PC-3 (cell line): ENCODE measurements at regions not wholly inside any gene's neighbourhood (a gene's known extent, or its start where the extent isn't known, plus 50 kb on each side); places are given as distances from the start of the nearest gene placed in this dataset.

Experiments used
- ATAC-seq: fragments of 200-7000 bp; cut with Tn5 transposase; 2 replicates; pipeline ENCODE4 v1.9.1; 2020; ENCODE audit warnings: mild to moderate bottlenecking, moderate library complexity
- BruUV-seq: library from RNA; stranded (reverse); fragments of 400-500 nt; replicated peaks from 2 replicates; lab custom pipeline; 2021; lab: Mats Ljungman, UMichigan
- CTCF ChIA-PET: fragments of 300-600 bp; sonication (Branson Sonifier 250); formaldehyde crosslinking; loops from one replicate; lab custom pipeline; 2022; ENCODE audit warnings: antibody characterized with exemption; lab: Charles Lee
- POLR2A ChIA-PET: fragments of 300-600 bp; sonication (Branson Sonifier 250); formaldehyde crosslinking; loops from one replicate; lab custom pipeline; 2022; ENCODE audit warnings: antibody characterized with exemption; ENCODE audit not compliant: unreplicated experiment; lab: Charles Lee
- DNase-seq: peaks from one replicate; pipeline ENCODE4 v3.0.0-alpha.2; 2015
- H2AFZ ChIP-seq: fragments of 300-600 bp; sonication (generic); 2 replicates; pipeline ENCODE4 v1.6.0; 2016; ENCODE audit warnings: antibody characterized with exemption, low read length
- H3F3A ChIP-seq: fragments of 300-600 bp; sonication (generic); one replicate; pipeline ENCODE4 v1.6.0; 2017; ENCODE audit warnings: antibody characterized with exemption, low read length, control low read depth, mild to moderate bottlenecking; ENCODE audit not compliant: unreplicated experiment
- H3K27ac ChIP-seq: fragments of 300-600 bp; sonication (generic); 2 replicates; pipeline ENCODE4 v1.5.1; 2016; ENCODE audit warnings: mild to moderate bottlenecking, low read length
- H3K27me3 ChIP-seq: fragments of 300-600 bp; sonication (generic); 2 replicates; pipeline ENCODE4 v1.6.1; 2016; ENCODE audit warnings: low read length, mixed read lengths
- H3K36me3 ChIP-seq: fragments of 300-600 bp; sonication (generic); 2 replicates; pipeline ENCODE4 v1.6.1; 2016; ENCODE audit warnings: low read depth, mixed run types, low read length, mixed read lengths
- H3K4me1 ChIP-seq: fragments of 300-600 bp; sonication (generic); 2 replicates; pipeline ENCODE4 v1.5.1; 2016; ENCODE audit warnings: low read length; ENCODE audit not compliant: insufficient read depth
- H3K4me2 ChIP-seq: fragments of 300-600 bp; sonication (generic); 2 replicates; pipeline ENCODE4 v1.6.0; 2016; ENCODE audit warnings: low read length
- H3K4me3 ChIP-seq: fragments of 300-600 bp; sonication (generic); 2 replicates; pipeline ENCODE4 v1.5.1; 2016; ENCODE audit warnings: mild to moderate bottlenecking, low read length, mixed read lengths
- H3K79me2 ChIP-seq: fragments of 300-600 bp; sonication (generic); 2 replicates; pipeline ENCODE4 v1.6.1; 2017; ENCODE audit warnings: low read length, mixed read lengths
- H3K9ac ChIP-seq: fragments of 300-600 bp; sonication (generic); 2 replicates; pipeline ENCODE4 v1.6.0; 2016; ENCODE audit warnings: mild to moderate bottlenecking, low read length
- H3K9me2 ChIP-seq: fragments of 300-600 bp; sonication (generic); replicated peaks from 2 replicates; pipeline ENCODE4 v1.6.1; 2016; ENCODE audit warnings: mixed run types, low read length, mixed read lengths
- H3K9me3 ChIP-seq: fragments of 300-600 bp; sonication (generic); 2 replicates; pipeline ENCODE4 v1.6.1; 2016; ENCODE audit warnings: low read length, mixed read lengths
- H4K20me1 ChIP-seq: fragments of 300-600 bp; sonication (generic); 2 replicates; pipeline ENCODE4 v1.6.1; 2016; ENCODE audit warnings: low read length, mixed read lengths
- EZH2 ChIP-seq: fragments of 300-600 bp; sonication (generic); IDR thresholded peaks from one replicate; pipeline ENCODE4 v1.6.1; 2017; ENCODE audit warnings: antibody characterized with exemption, mild to moderate bottlenecking, low read length; ENCODE audit not compliant: unreplicated experiment
- EZH2phosphoT487 ChIP-seq: fragments of 300-600 bp; sonication (generic); IDR thresholded peaks from 2 replicates; pipeline ENCODE4 v1.6.1; 2018; ENCODE audit warnings: mild to moderate bottlenecking, antibody characterized with exemption, low read length, borderline replicate concordance
- intact Hi-C: fragments of 100-400 bp; cut with micrococcal nuclease; formaldehyde crosslinking; loops from 2 replicates; pipeline ENCODE4 v1.9.0; 2023
- TF ChIP-seq, protein P1 (sequence below): fragments of 300-600 bp; sonication (generic); conservative IDR thresholded peaks from 2 replicates; pipeline ENCODE4 v1.5.1; 2017; ENCODE audit warnings: antibody characterized with exemption, low read depth, mild to moderate bottlenecking, low read length

GRCh38 chr20:62550087-62550632 lies 74.4 kb upstream of the GATA5 start:
- no peaks in the 10 kb centered on the region for H3K9me3 ChIP-seq
- intact Hi-C loops, result no loop called here
- H3K27ac ChIP-seq, result no peak overlapping the region
- H4K20me1 ChIP-seq, result no peaks in the 10 kb centered on the region
- no peaks in the 10 kb centered on the region for H3K36me3 ChIP-seq
- H3K79me2 ChIP-seq, result no peaks in the 10 kb centered on the region
- no peak for DNase-seq
- peak overlapping the region; percentile 47; the same call in 1 of the 2 replicates for H3K4me3 ChIP-seq
- BruUV-seq, result no TSS peak
- H2AFZ ChIP-seq, result peak overlapping the region; percentile 15; the same call in 1 of the 2 replicates
- no peak overlapping the region for H3K9ac ChIP-seq
- H3K4me2 ChIP-seq, result peak overlapping the region; percentile 52
- peaks cover 50% of the 10 kb centered on the region for H3K27me3 ChIP-seq
- no peak; the same call in 1 of the 2 replicates for ATAC-seq
- no peaks in the 10 kb centered on the region for H3F3A ChIP-seq
- H3K9me2 ChIP-seq, result no peaks in the 10 kb centered on the region
- CTCF ChIA-PET, result no interaction called here
- POLR2A ChIA-PET, result no interaction called here
- H3K4me1 ChIP-seq, result no peaks in the 10 kb centered on the region
- TF ChIP-seq, protein P1, sequence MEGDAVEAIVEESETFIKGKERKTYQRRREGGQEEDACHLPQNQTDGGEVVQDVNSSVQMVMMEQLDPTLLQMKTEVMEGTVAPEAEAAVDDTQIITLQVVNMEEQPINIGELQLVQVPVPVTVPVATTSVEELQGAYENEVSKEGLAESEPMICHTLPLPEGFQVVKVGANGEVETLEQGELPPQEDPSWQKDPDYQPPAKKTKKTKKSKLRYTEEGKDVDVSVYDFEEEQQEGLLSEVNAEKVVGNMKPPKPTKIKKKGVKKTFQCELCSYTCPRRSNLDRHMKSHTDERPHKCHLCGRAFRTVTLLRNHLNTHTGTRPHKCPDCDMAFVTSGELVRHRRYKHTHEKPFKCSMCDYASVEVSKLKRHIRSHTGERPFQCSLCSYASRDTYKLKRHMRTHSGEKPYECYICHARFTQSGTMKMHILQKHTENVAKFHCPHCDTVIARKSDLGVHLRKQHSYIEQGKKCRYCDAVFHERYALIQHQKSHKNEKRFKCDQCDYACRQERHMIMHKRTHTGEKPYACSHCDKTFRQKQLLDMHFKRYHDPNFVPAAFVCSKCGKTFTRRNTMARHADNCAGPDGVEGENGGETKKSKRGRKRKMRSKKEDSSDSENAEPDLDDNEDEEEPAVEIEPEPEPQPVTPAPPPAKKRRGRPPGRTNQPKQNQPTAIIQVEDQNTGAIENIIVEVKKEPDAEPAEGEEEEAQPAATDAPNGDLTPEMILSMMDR, result no peak
- TF ChIP-seq EZH2phosphoT487 (no peak), EZH2 (no peak)

DNA sequence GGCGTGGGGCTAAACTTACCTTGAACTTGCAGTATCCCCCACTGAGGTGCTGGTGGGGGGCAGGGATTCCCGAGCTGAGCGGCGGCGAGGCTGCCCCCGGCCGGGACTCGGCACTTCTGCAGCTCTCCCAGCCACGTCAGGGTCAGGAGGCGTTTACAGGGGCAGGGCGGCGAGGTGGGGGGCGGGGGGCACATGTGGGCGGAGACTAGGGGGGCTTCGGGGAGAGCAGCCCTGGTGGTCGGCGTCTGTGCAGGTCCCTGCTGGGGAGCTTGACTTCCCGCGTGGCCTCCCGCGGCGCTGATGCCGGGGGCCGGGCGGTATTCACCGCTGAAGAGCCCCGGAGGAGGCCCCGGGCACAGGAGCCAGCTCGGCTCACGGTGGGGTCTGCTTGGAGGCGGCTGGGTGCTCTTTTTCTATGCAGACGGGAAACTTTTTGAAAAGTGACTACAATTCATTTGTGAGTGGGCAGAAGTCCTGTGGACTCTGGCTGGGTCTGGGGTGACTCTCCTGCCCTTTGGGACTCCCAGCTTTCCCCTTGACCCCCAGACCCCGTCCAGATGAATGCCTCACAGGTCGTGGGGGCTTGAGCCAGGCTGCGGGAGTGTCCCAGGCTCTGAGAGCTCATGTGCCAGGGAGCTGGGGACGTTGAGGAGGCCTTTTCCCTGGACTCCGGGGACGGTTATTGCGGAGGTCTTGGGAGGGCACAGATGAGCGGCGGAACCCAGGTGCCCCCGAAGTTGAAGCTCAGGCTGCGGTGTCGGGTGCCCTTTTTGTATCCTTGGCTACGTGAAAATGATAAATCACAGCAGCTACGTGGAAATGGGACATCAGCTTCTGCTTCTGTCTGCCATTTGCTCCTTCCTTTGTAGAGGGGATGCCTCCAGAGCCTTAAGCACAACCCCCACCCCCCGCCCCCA lies 75.9 kb upstream of the GATA5 start:
- H2AFZ ChIP-seq, result no peak overlapping the region
- no peaks in the 10 kb centered on the region; the same call in 1 of the 2 replicates for H3K4me1 ChIP-seq
- H3K9me3 ChIP-seq, result no peaks in the 10 kb centered on the region
- no peak for ATAC-seq
- no peak overlapping the region for H3K9ac ChIP-seq
- no peaks in the 10 kb centered on the region for H3K79me2 ChIP-seq
- H3F3A ChIP-seq, result no peaks in the 10 kb centered on the region
- peak overlapping the region; percentile 47; the same call in 1 of the 2 replicates for H3K4me3 ChIP-seq
- peaks cover 50% of the 10 kb centered on the region for H3K27me3 ChIP-seq
- no TSS peak for BruUV-seq
- no peaks in the 10 kb centered on the region for H4K20me1 ChIP-seq
- ChIA-PET CTCF (interaction anchor here (0.6 kb wide), 1 partner anchor 1277 kb away, joined by 4 read pairs; no protein-coding TSS in a partner anchor), POLR2A (no interaction called here)
- intact Hi-C loops, result no loop called here
- TF ChIP-seq, protein P1, result no peak
- peak; percentile 3 for TF ChIP-seq EZH2
- H3K4me2 ChIP-seq, result peak overlapping the region; percentile 52
- H3K36me3 ChIP-seq, result no peaks in the 10 kb centered on the region
- no peaks in the 10 kb centered on the region for H3K9me2 ChIP-seq
- H3K27ac ChIP-seq, result no peak overlapping the region
- no peak for DNase-seq
